Astrocyte of the cerebellum (primary cell): ENCODE measurements at regions not wholly inside any gene's neighbourhood (a gene's known extent, or its start where the extent isn't known, plus 50 kb on each side); places are given as distances from the start of the nearest gene placed in this dataset.

Experiments
- DNase-seq: peaks from one replicate; pipeline ENCODE4 v3.0.0-alpha.2; 2011; ENCODE audit warnings: low read depth
- H3K4me3 ChIP-seq: 2 replicates; pipeline ENCODE4 v1.5.1; 2011; ENCODE audit warnings: mild to moderate bottlenecking, low read depth, low read length, moderate library complexity
- in situ Hi-C: cut with HindIII; loops from 2 replicates; pipeline ENCODE4 v1.10.0; 2017; ENCODE audit warnings: low sequenced_read_pairs
- TF ChIP-seq, protein P1 (sequence below): IDR thresholded peaks from 2 replicates; pipeline ENCODE4 v1.5.1; 2012; ENCODE audit warnings: low read length, low read depth, moderate library complexity, mild to moderate bottlenecking; ENCODE audit errors: missing control alignments

DNA sequence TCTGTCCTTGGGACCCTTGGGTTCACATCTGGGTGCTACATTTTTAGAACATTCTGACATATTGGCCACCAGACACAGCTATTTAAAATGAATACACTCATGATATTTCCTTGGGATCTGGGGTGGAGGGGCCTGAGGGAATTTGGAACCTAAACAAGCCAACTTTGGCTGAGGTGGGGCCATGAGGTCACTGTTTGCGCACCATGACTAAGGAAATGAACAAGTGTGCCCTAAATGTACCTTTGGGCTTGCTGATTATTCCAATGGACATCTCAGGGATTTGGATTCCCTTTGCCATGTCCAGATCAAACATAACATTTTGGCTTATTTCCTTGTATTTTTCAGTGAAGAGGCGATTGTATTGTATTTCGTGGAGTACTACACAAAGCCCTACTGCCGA is 80.5 kb upstream of the SEC11C start:
- DNase-seq = no peak
- in situ Hi-C loops = no loop called here
- TF ChIP-seq, protein P1, sequence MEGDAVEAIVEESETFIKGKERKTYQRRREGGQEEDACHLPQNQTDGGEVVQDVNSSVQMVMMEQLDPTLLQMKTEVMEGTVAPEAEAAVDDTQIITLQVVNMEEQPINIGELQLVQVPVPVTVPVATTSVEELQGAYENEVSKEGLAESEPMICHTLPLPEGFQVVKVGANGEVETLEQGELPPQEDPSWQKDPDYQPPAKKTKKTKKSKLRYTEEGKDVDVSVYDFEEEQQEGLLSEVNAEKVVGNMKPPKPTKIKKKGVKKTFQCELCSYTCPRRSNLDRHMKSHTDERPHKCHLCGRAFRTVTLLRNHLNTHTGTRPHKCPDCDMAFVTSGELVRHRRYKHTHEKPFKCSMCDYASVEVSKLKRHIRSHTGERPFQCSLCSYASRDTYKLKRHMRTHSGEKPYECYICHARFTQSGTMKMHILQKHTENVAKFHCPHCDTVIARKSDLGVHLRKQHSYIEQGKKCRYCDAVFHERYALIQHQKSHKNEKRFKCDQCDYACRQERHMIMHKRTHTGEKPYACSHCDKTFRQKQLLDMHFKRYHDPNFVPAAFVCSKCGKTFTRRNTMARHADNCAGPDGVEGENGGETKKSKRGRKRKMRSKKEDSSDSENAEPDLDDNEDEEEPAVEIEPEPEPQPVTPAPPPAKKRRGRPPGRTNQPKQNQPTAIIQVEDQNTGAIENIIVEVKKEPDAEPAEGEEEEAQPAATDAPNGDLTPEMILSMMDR = no peak
- H3K4me3 ChIP-seq = no peak overlapping the region

DNA sequence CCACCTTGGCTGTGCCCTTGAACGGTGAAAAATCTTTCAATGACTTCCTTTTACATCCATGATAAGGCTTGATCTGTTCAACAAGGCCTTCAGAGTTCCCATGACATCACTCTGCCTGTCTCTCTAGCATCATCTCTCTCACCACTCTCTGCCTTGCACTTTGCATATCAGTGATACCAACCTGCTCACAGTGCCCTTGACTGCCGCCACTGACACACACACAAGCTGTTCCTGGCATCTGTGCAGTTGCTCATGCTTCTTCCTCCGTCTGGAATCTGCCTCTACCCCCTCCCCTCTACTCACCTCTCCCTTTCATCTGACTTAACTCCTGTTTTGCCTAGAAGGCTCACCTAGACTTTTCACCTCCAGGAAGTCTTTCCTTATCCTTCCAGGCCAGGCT is 79.1 kb upstream of the SEC11C start:
- DNase-seq = no peak
- H3K4me3 ChIP-seq = no peak overlapping the region
- TF ChIP-seq, protein P1 = no peak
- in situ Hi-C loops = no loop called here

DNA sequence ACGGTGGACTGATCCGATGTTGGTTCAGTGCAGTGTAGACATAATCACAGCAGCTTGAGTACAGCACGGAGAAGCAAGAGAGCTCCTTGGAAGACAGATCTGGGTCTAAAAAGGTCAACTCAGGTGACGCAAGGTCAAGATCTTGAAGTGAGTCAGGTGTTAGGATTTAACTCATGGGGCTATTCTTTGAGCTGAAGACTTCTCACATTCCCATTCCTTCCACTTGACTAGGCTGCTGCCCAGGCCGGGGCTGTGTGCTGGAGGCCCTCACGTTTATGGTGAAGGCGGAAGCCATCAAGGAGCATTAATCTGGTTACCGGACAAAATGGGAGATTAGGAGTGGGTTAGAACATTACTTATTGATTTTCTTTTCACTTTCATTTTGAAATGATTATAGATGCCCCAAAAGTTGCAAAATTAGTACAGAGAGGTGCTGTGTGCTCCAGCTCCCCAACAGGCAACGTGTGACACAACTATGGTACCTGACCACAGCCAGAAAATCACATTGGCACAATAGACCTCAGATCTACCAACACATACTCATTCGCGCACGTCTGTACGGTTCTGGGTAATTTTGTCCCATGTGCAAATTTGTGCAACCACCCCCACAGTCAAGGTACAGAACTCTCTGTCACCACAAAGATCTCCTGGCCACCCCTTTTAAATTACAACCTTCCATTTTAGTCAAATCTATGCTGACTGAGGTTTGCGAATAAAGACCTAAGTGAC is 77.6 kb upstream of the SEC11C start:
- in situ Hi-C loops = no loop called here
- no peak overlapping the region for H3K4me3 ChIP-seq
- DNase-seq = no peak
- TF ChIP-seq, protein P1 = no peak

DNA sequence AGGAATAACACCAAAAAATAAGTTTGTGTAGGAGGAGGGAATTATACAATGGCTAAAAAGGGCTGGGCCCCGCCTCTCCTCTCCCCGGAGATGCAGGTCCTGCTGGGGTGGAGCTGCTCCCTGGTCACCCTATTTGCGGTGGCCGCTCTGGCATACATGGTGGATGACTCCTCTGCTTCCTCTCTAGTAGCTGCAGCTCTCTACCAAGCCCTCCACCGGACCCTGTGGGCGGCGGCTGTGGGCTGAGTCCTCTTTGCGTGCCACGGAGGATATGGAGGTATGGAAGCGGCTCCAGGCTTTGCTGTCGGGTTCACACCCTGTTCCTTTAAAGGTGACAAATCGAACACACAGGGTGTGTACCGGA is 77.1 kb upstream of the SEC11C start:
- in situ Hi-C loops = no loop called here
- H3K4me3 ChIP-seq = no peak overlapping the region
- no peak for DNase-seq
- TF ChIP-seq, protein P1 = no peak

DNA sequence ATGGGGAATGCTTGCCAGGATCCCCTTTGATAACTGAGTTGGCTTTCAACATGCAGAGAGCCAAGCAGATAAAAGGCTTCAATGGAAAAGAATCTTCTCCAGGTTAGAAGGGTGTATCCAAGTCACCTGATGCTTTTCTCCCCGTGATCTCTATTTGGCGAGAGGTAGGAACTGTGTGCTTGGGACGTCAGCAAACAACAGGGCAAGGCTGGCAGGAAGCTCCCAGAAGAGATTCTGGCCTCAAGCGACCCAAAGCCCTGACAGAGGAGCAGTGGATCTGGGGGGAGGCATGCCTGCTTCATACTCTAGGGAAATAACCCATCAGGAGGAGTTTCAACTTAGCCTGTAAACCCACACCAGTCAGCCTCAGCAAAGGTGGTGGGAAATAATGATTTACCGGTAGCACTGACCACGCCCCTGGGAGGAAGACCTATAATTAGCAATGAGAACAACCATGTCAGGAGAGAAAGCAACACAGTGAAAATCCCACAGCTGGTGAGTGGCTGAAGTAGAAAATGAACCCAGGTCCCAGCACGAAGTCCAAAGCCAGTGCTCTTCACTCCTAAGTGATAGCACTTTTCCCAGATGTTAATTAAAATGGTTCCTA is 76.3 kb upstream of the SEC11C start:
- TF ChIP-seq, protein P1 = no peak

DNA sequence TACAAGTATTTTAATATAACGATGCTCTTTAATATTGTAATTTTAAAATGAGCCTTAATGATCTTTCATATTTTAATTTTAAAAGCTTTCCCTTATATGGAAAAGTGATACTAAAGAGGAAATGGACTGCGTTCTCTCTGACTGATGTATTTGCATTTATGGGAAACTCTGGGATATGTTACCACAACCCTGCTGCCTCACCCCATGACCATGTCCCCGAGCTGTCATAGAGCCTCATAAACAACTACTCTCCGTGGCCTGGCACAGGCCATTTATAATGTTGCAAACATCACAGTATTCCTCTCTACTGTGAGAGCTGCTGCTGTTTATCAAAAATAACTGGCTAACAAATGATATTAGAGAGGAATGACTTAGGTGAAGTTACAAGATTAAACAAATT is 75.8 kb upstream of the SEC11C start:
- in situ Hi-C loops = no loop called here
- DNase-seq = no peak
- TF ChIP-seq, protein P1 = no peak
- no peak overlapping the region for H3K4me3 ChIP-seq

More for the DNA sequence above, 76.3 kb upstream of the SEC11C start:
- DNase-seq = no peak
- no peak overlapping the region for H3K4me3 ChIP-seq
- in situ Hi-C loops = no loop called here
